ENCODE measurements at regions not wholly inside any gene's neighbourhood (a gene's known extent, or its start where the extent isn't known, plus 50 kb on each side); places are given as distances from the start of the nearest gene placed in this dataset.

DNA sequence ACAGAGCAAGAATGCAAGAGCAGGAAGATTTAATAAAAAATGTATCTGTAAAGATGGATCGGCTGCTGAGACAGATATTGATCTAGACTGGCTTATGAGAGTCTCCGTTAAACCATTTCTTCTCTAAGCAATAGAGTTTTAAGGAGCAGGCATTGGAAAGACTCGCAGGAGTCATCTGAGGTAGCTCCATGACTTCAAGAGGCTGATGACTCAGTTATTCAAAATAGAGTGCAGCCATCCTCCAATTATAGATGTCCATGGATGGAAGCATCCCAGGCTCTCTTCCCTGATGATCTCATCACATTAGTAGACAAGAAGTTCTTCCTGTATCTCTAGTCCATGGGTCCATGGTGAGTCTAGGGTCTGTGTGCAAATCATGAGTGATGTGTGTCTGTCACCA is 638.3 kb upstream of the TMEM132C start:
- intact Hi-C loops (cut with micrococcal nuclease) = no loop called here
- Mint-ChIP-seq H3K4me1 (no peaks in the 10 kb centered on the region), H3K27me3 (no peaks in the 10 kb centered on the region), H3K36me3 (ENCODE audit: low read depth) (no peaks in the 10 kb centered on the region), H3K4me3 (no peak overlapping the region), H3K9me3 (peaks cover 6% of the 10 kb centered on the region), H3K27ac (no peak overlapping the region)
- ChIA-PET CTCF (no interaction called here), POLR2A (no interaction called here)
- TF ChIP-seq, protein P1, sequence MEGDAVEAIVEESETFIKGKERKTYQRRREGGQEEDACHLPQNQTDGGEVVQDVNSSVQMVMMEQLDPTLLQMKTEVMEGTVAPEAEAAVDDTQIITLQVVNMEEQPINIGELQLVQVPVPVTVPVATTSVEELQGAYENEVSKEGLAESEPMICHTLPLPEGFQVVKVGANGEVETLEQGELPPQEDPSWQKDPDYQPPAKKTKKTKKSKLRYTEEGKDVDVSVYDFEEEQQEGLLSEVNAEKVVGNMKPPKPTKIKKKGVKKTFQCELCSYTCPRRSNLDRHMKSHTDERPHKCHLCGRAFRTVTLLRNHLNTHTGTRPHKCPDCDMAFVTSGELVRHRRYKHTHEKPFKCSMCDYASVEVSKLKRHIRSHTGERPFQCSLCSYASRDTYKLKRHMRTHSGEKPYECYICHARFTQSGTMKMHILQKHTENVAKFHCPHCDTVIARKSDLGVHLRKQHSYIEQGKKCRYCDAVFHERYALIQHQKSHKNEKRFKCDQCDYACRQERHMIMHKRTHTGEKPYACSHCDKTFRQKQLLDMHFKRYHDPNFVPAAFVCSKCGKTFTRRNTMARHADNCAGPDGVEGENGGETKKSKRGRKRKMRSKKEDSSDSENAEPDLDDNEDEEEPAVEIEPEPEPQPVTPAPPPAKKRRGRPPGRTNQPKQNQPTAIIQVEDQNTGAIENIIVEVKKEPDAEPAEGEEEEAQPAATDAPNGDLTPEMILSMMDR (IDR thresholded peaks at IDR 0.05) = no peak
- no peak for ATAC-seq (ENCODE audit: low read depth)
- DNase-seq = no peak

DNA sequence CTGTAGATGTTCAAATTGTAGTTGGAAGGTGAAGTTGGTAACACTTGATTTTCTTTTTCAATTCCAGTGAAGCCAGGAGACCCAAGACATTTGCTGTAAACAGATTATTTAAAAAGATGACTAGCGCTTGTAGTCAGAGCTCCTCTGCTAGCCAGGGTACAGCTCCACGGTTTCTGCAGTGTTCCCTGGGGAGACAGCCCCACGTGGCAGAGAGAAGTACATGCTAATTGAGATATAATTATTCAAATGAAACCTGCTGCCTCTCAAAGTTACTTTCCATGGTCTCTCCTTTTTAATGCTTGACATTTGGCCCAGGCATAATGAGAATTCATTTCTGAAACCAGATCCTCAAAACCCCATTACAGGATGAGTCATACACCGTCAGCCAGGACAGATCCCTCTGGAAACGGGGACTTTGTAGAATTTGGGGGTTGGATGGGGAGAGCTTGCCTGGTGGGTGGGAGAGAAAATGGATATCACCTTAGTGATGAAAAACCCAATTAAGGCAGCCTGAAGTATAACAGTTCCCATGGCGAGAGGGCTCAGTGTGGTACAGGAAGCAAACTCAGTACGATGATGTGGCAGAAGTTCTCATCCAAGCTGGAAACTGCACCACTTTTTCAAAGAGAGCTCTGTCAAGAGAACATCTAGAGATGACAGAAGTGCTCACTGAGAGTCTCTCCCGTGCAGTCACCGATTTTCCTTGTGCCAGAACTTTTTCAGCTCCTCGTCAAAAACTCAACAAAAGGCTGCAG is 637.7 kb upstream of the TMEM132C start:
- no peak overlapping the region for H3K4me3 Mint-ChIP-seq
- H3K27me3 Mint-ChIP-seq = no peaks in the 10 kb centered on the region
- no peak for DNase-seq
- intact Hi-C loops (cut with micrococcal nuclease) = no loop called here
- no peaks in the 10 kb centered on the region for H3K36me3 Mint-ChIP-seq (ENCODE audit: low read depth)
- no peak overlapping the region for H3K27ac Mint-ChIP-seq
- POLR2A ChIA-PET = no interaction called here
- CTCF ChIA-PET = no interaction called here
- TF ChIP-seq, protein P1 (IDR thresholded peaks at IDR 0.05) = no peak
- no peaks in the 10 kb centered on the region for H3K4me1 Mint-ChIP-seq
- peaks cover 6% of the 10 kb centered on the region for H3K9me3 Mint-ChIP-seq
- no peak for ATAC-seq (ENCODE audit: low read depth)

DNA sequence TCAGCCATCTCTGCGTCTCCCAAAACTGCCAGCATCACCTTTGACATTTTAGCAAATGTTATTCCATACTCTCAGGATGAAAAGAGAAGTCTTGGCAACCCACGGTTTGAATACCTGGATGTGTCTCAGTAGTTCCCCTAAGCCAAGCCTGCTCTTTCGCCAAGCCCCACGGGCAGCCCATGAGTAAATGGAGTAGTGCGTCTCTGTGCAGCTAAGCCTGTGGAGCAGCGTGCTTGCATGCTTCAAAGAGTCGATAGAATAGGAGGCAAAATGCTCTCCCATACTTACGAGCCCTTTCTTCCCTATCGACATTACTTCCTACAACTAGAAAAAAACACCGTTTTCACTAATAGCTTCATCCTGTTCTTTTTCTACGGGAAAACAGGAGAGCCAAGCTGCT is 634.5 kb upstream of the TMEM132C start:
- H3K27me3 Mint-ChIP-seq = no peaks in the 10 kb centered on the region
- H3K4me1 Mint-ChIP-seq = no peaks in the 10 kb centered on the region
- no peak for DNase-seq
- H3K36me3 Mint-ChIP-seq (ENCODE audit: low read depth) = no peaks in the 10 kb centered on the region
- TF ChIP-seq, protein P1 (IDR thresholded peaks at IDR 0.05) = no peak
- H3K27ac Mint-ChIP-seq = no peak overlapping the region
- CTCF ChIA-PET = no interaction called here
- ATAC-seq (ENCODE audit: low read depth) = no peak
- intact Hi-C loops (cut with micrococcal nuclease) = no loop called here
- H3K9me3 Mint-ChIP-seq = peaks cover 2% of the 10 kb centered on the region
- H3K4me3 Mint-ChIP-seq = no peak overlapping the region
- POLR2A ChIA-PET = no interaction called here

DNA sequence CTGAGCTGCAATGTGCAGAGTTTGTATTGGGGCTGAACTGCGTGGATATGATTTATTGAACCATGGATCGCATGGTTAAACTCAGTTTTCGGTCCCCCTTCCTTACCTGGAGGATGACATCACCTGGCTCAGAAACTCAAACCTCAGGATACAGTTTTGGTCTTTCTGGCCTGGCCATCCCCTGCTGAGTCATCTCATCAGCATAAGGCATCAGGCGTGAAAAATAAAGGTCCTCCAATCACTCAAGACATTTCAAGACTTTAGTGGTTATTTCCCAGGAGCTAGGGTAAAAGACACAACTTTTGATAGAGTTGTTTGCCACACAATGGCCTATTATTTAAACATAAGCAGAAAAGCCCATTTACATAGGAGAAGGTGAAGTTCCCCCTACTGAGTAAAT is 631.1 kb upstream of the TMEM132C start:
- ATAC-seq (ENCODE audit: low read depth) (no peak), DNase-seq (no peak)
- intact Hi-C loops (cut with micrococcal nuclease) = no loop called here
- Mint-ChIP-seq H3K4me3 (no peak overlapping the region), H3K9me3 (peaks cover 4% of the 10 kb centered on the region), H3K36me3 (ENCODE audit: low read depth) (no peaks in the 10 kb centered on the region), H3K27me3 (no peaks in the 10 kb centered on the region), H3K4me1 (no peaks in the 10 kb centered on the region), H3K27ac (no peak overlapping the region)
- TF ChIP-seq, protein P1 (IDR thresholded peaks at IDR 0.05) = no peak
- CTCF ChIA-PET = interaction anchor here (1.0 kb wide), 1 partner anchor 11 kb away, joined by 3 read pairs; no protein-coding TSS in a partner anchor
- POLR2A ChIA-PET = no interaction called here

DNA sequence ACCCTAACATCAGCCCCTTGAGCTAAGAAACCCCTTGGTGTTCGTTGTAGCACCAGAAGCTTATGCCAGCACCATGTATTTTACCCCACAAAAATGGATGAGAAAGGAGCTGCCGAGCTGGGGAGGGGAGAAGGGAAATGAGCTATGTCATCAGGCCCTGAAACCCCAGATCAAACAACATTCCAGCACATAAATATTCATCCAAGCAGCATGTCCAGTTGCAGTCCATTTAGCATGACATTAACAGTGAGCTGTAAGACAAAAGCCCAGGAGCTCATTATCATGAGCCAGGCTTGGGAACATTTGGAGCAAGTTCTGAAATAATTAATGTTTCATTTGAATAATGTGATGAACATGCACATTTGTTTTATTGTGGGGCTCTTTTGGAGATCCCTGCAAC is 630.1 kb upstream of the TMEM132C start:
- Mint-ChIP-seq H3K4me3 (no peak overlapping the region), H3K4me1 (no peaks in the 10 kb centered on the region), H3K36me3 (ENCODE audit: low read depth) (no peaks in the 10 kb centered on the region), H3K27ac (no peak overlapping the region), H3K27me3 (no peaks in the 10 kb centered on the region), H3K9me3 (peaks cover 4% of the 10 kb centered on the region)
- POLR2A ChIA-PET = no interaction called here
- TF ChIP-seq, protein P1 (IDR thresholded peaks at IDR 0.05) = no peak
- intact Hi-C loops (cut with micrococcal nuclease) = no loop called here
- no peak for DNase-seq
- ATAC-seq (ENCODE audit: low read depth) = no peak
- CTCF ChIA-PET = no interaction called here

All from activated B cell treated with CpG ODN at 0.5 μM for 24 hours (primary cell).